Amygdala (tissue), 56 donors: ENCODE measurements at regions not wholly inside any gene's neighbourhood (a gene's known extent, or its start where the extent isn't known, plus 50 kb on each side); places are given as distances from the start of the nearest gene placed in this dataset.

Experiments
- DNase-seq, 56 donors: peaks; one replicate each; lab custom pipeline; 2025; lab: John Stamatoyannopoulos, UW

DNA sequence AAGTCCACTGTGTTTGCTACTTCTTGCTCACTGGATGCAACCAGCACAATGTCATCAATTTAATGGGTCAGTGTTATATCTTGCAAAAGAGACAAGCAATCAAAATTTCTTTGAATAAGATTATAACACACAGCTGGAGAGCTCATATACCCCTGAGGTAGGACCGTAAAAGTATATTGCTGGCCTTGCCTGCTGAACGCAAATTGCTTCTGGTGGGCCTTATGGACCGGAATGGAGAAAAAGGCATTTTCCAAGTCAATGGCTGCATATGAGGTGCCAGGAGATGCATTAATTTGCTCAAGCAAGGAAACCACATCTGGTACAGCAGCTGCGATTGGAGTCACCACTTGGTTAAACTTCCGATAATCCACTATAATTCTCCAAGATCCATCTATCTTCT, 119.1 kb downstream of the ZNF280B start:
- no peak for DNase-seq

DNA sequence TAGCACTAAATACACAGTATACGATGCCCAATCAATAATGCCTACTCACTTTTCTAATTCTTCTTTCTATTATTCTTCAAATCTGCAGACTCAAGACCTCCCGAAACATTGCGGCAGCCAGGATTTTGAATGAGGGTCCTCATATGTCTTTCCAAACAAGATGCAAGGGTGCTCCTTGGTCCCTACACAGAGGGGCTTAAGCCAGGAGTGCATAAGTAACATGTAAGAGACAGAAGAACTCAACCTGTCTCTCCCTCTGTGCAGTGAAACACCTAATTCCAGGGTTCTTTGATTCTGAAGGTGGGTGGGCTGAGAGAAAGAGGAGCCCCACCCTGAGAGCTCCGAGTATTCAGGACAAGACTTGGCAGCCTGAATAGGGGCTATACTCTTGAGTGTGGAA, 117.6 kb downstream of the ZNF280B start:
- no peak for DNase-seq

DNA sequence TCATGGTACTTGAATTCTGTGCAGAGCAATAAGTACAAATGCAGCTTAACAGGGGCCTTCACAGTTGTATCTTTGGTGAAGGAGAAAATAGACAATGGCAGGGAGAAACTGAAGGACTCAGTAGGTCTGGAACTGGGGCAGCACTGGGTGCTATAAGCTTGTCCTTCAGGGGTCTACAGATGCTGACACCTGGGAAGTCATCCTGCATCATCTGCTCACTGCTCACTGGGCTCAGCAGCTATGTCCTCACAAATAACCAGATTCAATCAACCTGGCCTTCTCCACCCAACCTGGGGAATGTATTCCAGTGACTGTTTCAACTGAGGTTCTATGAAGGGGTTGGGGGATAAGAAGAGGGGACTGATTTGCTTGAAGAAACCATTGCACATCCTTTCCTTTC, 117.0 kb downstream of the ZNF280B start:
- DNase-seq, result no peak

DNA sequence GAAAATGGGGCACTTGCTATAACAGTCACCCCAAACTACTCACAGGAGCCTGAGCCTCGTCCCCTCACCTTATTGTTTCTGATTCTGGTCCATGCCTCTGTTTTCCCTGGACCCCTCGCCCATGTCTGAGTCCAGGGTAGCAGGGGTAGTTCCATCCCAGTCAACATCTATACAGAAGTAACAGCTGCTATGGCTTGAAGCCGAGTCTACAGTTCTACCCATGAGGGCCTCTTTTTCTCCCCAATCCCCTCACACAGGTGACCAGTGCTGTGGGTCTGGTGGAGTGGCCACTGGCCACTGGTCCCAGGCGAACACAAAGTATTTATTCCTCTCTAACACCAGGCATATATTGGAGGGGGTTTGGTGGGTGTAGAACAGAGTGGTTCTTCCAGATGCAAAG, 116.4 kb downstream of the ZNF280B start:
- no peak for DNase-seq

DNA sequence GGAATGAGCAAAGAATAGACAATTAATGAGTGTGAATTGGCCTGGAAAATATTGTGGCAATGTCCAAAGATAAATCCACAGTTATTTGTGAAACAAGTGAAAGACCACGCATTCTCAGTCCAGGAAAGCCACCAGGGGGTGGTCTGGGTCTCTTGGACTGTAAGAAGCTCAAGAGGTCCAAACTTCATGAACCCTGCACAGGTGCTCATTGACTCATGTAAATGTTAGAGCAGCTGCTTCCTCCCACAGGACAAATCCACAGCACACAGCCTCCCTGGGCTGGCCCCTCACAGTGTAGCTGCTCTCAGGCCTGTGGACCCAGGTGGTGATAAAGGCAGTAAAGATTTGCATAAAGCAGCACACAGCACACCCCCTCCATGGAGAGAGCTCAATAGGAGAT, 114.0 kb downstream of the ZNF280B start:
- no peak for DNase-seq

DNA sequence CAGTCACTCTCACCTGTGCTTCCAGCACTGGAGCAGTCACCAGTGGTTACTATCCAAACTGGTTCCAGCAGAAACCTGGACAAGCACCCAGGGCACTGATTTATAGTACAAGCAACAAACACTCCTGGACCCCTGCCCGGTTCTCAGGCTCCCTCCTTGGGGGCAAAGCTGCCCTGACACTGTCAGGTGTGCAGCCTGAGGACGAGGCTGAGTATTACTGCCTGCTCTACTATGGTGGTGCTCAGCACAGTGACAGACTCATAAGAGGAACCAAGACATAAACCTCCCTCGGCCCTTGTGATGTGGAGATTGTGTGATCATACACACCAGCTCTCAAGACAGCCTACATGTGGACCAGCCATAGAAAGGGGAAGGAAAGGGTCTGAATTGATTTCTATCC, 113.3 kb downstream of the ZNF280B start:
- no peak for DNase-seq

DNA sequence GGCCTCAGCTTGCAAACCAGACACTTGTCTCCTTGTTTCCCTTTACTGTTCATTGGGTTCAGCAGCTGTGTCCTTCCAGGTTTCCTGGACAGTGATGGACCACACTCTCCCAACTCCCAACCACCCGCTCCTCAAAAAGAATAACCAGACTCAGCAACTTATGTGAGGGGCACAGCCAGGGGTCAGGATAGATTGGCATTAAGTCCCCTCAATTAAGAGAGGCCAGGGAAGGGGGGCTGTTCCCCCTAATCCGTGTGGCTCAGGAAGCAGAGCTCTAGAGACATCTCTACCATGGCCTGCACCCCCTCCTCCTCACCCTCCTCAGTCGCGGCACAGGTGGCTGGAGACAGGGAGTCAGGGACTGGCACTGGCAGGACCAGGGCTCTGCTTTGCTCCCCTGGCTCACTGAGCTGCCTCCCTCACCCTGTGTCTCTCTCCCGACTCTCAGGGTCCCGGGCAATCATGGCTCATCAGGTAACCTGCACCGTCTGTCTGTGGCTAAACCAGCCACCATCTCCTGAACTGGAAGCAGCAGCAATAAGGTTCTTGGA, 111.7 kb downstream of the ZNF280B start:
- no peak for DNase-seq

DNA sequence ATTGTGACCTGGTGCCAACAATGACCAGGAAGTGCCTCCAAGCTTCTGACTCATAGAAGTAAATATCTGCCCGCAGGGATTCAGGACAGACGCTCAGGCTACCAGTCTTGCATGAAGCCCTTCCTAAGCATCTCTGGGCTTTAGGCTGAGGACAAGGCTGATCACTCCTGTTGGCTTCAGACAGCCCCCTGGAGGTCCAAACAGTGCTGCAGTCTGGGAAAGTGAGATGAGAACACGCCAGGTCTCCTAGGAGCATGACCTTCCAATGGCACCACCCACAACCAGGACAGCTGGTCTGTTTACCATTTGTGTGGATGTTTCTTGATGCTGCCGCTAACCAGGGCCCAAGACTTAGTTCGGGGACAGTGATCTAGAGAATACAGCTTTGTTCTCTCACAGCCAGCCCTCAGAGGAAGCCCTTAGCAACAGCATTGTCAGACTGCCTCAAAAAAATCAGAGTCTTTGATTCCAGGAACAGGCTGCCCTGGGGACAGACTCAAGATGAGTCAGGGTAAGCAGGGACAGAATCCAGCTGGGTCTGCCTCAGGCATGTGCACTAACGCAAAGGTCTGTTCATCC, 111.2 kb downstream of the ZNF280B start:
- DNase-seq, result peak in 19 of 56 donors; percentile 8 to 73 (median 28)

DNA sequence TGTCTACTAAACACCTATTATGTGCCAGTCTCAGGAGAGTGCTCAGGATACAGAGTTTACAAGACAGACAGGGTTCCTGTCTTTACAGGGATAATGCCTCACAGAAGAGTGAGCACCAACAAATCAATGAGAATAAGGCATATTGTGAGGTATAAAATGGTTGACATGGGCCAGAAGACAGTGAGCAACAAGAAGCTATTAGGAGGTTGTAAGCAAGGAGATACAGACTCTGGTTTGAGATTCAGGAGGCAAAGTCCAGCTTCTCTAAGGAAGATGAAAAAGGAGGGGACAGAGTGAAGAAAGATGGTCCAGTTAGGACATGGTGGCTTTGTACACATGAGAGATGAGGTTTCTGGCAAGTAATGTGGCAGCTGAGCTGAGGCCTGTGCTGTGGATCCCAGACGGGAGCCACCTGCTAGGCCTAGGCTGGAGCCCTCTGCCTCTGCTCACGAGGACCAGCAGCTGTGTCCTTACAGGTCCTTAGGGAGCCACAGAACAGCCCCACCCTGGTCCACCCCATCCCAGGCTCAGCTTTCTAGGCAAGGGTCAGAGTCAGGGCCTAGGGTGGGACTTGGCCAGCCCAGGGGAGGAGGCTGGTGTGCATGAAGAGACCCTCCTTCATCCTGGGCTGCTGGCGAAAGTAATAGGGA, 110.5 kb downstream of the ZNF280B start:
- no peak for DNase-seq

DNA sequence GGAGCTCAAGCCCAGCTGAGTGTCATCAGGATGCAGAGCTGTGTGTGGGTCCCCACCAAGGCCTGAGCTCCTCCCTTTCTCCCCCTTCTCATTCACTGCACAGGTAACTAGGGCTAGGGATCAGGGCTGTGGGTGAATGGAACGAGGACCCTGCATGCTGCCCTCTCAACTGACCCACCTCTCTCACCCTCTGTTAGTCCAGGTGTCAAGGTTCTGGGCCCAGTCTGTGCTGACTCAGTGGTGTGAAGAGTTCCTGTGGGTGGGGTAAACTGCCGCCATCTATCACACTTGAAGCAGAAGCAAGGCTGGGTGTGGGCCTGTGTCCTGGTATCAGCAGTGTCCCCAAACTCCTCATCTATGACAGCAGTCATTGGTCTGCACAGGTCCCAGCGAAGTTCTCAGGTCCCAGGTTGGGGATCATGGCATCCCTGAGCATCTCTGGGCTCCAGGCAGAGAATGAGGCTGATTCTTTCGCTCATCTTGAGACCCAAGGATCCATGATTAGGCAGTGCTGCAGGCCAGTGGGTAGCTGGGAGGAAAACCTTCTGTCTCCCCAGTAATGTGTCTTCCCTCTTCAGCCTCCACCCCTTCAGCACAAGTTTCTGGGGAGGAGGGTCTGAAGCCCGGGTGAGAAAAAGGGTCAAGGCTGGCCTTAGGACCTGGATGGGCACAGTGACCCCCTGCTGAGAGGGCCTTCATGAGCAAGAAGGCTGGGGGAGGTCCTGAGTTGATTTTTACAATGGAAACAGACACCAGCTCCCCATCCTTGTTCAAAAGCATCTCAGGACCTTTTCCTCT, 109.8 kb downstream of the ZNF280B start:
- no peak for DNase-seq

DNA sequence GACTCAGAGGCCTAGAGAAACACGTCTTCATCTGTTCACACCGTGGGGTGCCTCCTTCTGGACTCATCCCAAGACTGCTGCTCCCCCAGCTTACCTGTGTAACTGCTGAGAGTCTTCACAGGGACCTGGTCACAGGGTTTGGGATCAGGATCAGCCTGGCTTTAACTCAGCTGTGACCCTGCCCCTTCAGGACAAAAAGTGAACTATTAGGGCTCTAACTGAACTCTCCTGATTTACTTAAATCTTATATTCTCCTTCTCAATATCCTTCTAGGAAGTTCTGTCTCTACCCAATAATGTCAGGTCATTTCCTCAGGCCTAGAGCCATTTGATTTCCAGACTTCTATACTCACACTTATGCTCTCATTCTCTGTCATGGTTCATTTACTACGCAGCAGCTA, 108.4 kb downstream of the ZNF280B start:
- no peak for DNase-seq

DNA sequence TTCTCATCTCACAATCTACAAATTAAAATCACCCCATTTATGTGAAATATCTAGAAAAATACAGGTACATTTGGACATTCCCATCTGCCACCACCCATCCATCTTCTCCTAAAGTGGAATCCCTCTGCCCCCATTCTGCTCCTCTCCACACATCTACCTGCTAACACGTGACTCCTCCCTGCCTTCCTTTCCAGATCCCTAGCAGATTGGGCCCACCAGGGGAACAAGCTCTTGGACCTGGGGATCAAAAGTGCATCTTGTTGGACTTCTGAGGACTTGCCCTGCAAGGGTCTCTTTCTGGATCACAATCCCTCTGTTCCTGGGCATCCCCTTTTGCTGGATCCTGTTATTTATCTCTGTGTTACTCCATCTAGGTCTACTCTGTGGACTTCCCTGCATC, 107.6 kb downstream of the ZNF280B start:
- DNase-seq, result no peak

DNA sequence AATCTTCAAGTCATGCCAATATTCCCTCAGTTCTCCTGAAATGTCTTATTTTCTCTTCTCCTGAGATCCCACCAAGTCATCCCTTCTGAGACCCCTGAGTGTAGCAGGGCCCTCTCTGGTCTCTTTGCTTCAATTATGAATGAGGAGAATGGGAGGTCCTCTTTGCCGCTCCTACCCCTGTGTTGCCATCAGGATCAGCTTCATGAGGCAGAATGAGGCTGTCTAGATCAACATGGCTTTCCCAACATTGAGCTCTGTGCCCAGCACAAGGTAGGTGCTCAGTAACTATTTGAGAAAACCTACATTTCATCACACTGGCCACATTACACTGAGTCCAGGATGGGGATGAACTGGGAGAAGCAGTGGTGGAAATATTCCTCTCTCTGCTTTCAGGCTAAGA, 107.2 kb downstream of the ZNF280B start:
- no peak for DNase-seq

DNA sequence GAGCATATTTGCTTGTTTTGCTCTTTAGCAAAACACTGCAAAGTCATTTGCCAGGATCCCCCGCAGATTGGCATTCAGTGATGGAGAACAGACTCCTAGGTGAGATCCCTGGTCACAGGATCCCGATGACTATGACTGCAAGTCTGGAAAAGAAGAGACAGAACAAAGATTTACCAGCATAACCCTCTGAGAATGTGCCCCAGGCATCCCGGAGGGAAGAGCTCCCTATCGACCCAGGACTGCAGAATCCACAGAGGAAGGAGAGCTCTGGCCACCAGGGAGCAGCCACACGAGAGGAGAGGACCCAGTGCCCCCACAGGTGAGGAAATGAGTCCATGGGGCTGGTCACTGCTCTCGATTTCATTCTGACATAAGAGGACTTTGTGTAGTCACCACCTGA, 105.2 kb downstream of the ZNF280B start:
- no peak for DNase-seq

DNA sequence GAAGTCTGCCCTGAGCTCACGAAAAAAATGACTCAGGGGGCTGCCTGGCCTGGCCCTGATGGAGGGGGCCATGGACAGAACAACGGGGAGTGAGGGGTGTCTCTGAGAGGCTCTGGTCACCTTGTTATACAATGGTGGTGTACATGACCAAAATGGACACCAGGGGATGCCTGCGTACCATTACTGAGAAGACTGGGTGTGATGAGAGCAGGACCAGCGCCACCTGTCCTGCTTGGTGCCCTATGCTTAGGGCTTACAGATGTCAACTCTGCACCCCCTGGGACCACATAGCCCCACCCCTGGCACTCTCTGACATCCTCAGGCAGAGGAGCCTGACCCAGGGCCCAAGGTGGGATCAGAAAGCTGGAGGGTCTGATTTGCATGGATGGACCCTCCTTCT, 104.8 kb downstream of the ZNF280B start:
- DNase-seq, result no peak

DNA sequence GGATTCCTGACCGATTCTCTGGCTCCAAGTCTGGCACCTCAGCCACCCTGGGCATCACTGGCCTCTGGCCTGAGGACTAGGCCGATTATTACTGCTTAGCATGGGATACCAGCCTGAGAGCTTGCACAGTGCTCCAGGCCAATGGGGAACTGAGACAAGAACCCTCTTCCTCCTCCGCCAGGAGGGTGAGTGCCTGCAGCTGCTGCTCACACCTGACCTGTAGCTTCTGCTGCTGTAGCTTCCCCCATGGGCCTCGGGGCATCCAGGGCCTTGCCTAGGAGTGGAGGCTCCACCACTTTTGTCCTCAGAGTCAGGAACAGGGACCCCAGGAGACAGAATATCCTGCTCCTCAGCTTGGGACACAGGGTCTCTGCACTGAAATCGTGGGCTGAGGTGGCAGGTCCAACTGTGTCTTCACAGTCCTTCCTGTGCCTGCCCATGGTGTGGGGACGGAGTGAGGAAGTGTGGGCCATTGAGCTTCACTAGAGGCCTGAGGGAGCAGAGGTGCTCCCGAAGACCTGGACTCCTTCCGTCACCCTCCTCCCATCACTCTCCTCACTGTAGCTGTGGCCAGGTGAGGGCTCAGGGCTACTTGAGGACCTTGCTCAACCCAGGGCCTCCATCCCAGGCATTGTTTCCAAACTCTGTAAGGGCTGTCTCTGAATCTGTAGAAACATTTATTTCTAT, 103.8 kb downstream of the ZNF280B start:
- DNase-seq, result no peak

DNA sequence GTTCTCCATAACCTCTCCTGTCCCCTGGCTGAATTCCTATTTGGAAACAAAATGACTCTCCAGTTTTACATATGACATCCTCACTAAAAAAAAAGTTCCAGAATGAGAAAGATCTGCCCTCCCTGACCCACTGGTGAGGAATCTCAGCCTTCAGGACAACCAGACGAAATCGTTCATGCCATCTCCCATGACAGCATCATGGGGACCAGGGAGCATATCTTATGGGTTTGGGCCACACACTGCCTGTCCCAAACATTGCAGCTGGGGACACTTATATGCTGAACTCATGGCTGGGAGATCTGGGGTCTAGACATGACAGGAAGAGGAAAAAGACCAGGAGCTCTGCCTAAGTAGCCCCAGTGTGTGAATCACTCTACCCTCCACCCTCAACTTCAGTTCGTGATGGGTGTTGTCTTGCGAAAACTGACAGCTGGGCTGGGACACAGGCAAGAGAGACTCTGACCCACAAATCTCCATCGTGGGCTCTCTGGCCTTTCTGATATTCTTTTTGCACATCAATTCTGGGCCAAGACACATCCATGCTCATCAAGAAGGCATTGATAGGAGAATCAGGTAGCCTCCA, 102.0 kb downstream of the ZNF280B start:
- no peak for DNase-seq

DNA sequence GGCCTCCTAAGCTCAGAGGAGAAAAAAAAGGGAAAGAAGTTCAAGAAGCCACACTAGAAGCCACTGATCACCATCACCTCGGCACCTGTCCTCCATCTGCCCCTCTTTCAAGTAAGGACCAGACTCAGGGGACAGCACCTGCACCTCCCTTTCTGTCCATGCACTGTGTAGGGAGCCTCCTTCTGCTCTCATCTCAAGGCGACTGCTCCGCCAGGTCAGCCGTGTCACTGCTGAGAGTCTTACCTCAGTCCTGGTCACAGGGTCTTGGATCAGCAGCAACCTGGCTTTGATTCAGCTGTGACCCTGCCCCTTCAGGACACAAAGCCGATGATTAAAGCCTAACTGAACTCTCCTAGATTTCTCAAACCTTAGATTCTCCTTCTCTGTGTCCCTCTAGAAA, 101.5 kb downstream of the ZNF280B start:
- no peak for DNase-seq

DNA sequence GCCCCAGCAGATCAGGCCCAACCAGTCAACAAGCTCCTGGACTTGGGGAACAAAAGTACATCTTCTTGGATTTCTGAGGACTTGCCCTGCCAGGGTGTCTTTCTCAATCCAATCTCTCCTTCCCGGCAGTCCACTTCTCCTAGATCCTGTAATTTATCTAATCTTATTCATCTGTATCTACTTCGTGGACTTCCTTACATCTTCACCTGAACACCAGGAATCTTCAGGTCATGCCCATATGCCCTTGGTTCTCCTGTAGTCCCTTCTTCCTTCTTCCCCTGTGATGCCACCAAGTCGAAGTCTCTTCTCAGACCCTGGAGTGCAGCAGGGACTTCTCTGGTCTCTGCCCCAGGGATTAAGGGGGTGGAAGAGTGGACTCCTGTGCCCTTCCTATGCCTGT, 100.3 kb downstream of the ZNF280B start:
- no peak for DNase-seq
